Caco-2 (cell line): ENCODE measurements at regions not wholly inside any gene's neighbourhood (a gene's known extent, or its start where the extent isn't known, plus 50 kb on each side); places are given as distances from the start of the nearest gene placed in this dataset.

Experiments
- BruUV-seq: library from RNA; stranded (reverse); fragments of 400-500 nt; replicated peaks from 2 replicates; lab custom pipeline; 2021; lab: Mats Ljungman, UMichigan
- CTCF ChIA-PET: fragments of 300-600 bp; sonication (Branson Sonifier 250); formaldehyde crosslinking; loops from one replicate; lab custom pipeline; 2022; ENCODE audit warnings: antibody characterized with exemption; lab: Charles Lee
- POLR2A ChIA-PET: fragments of 300-600 bp; sonication (Branson Sonifier 250); formaldehyde crosslinking; loops from one replicate; lab custom pipeline; 2022; ENCODE audit warnings: antibody characterized with exemption; lab: Charles Lee
- DNase-seq, 2 experiments: peaks; one replicate each; pipeline versions ENCODE4 v3.0.0 to v3.0.0-alpha.2; 2020 to 2022
- H3K27me3 ChIP-seq: replicated peaks from 2 replicates; pipeline ENCODE4 v1.6.0; 2011; ENCODE audit warnings: low read length; ENCODE audit not compliant: control insufficient read depth, insufficient read depth
- H3K36me3 ChIP-seq: 2 replicates; pipeline ENCODE4 v1.5.1; 2011; ENCODE audit warnings: low read length; ENCODE audit not compliant: control insufficient read depth, insufficient read depth
- H3K4me1 ChIP-seq: fragments of 250-450 bp; sonication (Bioruptor Pico); 2 replicates; pipeline ENCODE4 v1.5.1; 2020; ENCODE audit warnings: mild to moderate bottlenecking
- H3K4me3 ChIP-seq: 2 replicates; pipeline ENCODE4 v1.5.1; 2011; ENCODE audit warnings: low read depth, mild to moderate bottlenecking, control low read depth, low read length
- H3K9me3 ChIP-seq: fragments of 250-450 bp; sonication (Bioruptor Pico); 2 replicates; pipeline ENCODE4 v1.5.1; 2020; ENCODE audit warnings: mild to moderate bottlenecking, moderate library complexity
- H3K27ac Mint-ChIP-seq: one replicate; pipeline ENCODE4 v1.8.0; 2022; ENCODE audit warnings: mixed read lengths; ENCODE audit not compliant: unreplicated experiment
- H3K27me3 Mint-ChIP-seq: one replicate; pipeline ENCODE4 v1.8.0; 2022; ENCODE audit warnings: mixed read lengths; ENCODE audit not compliant: insufficient read depth, unreplicated experiment
- H3K36me3 Mint-ChIP-seq: one replicate; pipeline ENCODE4 v1.8.0; 2022; ENCODE audit warnings: mild to moderate bottlenecking, mixed read lengths; ENCODE audit not compliant: insufficient read depth, unreplicated experiment
- H3K4me1 Mint-ChIP-seq: one replicate; pipeline ENCODE4 v1.8.0; 2022; ENCODE audit warnings: low read depth, mixed read lengths; ENCODE audit not compliant: unreplicated experiment
- H3K4me3 Mint-ChIP-seq: one replicate; pipeline ENCODE4 v1.8.0; 2022; ENCODE audit warnings: mild to moderate bottlenecking, moderate library complexity, mixed read lengths; ENCODE audit not compliant: unreplicated experiment
- H3K9me3 Mint-ChIP-seq: one replicate; pipeline ENCODE4 v1.8.0; 2022; ENCODE audit warnings: mixed read lengths; ENCODE audit not compliant: unreplicated experiment
- intact Hi-C: fragments of 100-400 bp; cut with micrococcal nuclease; formaldehyde crosslinking; loops from one replicate; pipeline ENCODE4 v1.10.0; 2022; ENCODE audit not compliant: unreplicated experiment
- TF ChIP-seq, protein P1 (sequence below), 2 experiments: fragments of 200-600 bp in 1 of 2; IDR thresholded peaks; 1 replicate in 1 of 2; 2 replicates in 1 of 2; pipeline versions ENCODE4 v1.5.1 to v1.8.0; 2011 to 2022; ENCODE audit warnings: antibody characterized with exemption in 1 of 2, control low read depth in 1 of 2, inconsistent platforms in 1 of 2, low read depth in 1 of 2, low read length in 1 of 2, mild to moderate bottlenecking in 1 of 2, moderate library complexity in 1 of 2; ENCODE audit not compliant: insufficient read depth in 1 of 2, severe bottlenecking in 1 of 2, unreplicated experiment in 1 of 2

DNA sequence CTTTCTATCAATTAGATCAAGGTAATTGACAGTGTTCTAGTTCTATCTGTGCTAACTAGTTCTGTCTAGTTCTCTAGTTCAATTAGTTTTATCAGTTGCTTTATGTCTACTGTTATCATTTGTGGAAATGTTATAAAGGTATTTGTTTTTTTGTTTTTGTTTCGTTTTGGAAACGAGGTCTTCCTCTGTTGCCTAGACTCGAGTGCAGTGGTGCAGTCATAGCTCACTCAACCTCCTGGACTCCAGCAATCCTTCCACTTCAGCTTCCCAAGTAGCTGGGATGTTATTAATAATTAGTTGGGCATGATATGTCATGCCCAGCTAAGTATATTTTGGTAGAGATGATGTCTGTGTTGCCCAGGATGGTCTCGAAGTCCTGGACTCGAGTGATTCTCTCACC lies 1682.8 kb upstream of the LRRTM1 start:
- no peaks in the 10 kb centered on the region for H3K27me3 ChIP-seq
- POLR2A ChIA-PET, result no interaction called here
- no peaks in the 10 kb centered on the region for H3K9me3 ChIP-seq
- Mint-ChIP-seq H3K36me3 (no peaks in the 10 kb centered on the region), H3K4me3 (no peak overlapping the region), H3K4me1 (no peaks in the 10 kb centered on the region), H3K27ac (no peak overlapping the region), H3K27me3 (no peaks in the 10 kb centered on the region), H3K9me3 (no peaks in the 10 kb centered on the region)
- H3K36me3 ChIP-seq, result no peaks in the 10 kb centered on the region
- no peak overlapping the region for H3K4me3 ChIP-seq
- CTCF ChIA-PET, result no interaction called here
- TF ChIP-seq, protein P1, sequence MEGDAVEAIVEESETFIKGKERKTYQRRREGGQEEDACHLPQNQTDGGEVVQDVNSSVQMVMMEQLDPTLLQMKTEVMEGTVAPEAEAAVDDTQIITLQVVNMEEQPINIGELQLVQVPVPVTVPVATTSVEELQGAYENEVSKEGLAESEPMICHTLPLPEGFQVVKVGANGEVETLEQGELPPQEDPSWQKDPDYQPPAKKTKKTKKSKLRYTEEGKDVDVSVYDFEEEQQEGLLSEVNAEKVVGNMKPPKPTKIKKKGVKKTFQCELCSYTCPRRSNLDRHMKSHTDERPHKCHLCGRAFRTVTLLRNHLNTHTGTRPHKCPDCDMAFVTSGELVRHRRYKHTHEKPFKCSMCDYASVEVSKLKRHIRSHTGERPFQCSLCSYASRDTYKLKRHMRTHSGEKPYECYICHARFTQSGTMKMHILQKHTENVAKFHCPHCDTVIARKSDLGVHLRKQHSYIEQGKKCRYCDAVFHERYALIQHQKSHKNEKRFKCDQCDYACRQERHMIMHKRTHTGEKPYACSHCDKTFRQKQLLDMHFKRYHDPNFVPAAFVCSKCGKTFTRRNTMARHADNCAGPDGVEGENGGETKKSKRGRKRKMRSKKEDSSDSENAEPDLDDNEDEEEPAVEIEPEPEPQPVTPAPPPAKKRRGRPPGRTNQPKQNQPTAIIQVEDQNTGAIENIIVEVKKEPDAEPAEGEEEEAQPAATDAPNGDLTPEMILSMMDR (IDR thresholded peaks at IDR 0.05; ENCODE audit: insufficient read depth in 1 of 2, low read depth in 1 of 2, low read length in 1 of 2, severe bottlenecking in 1 of 2, unreplicated experiment in 1 of 2), result no peak
- intact Hi-C loops, result no loop called here
- BruUV-seq, result no TSS peak
- H3K4me1 ChIP-seq, result no peaks in the 10 kb centered on the region
- no peak for DNase-seq

DNA sequence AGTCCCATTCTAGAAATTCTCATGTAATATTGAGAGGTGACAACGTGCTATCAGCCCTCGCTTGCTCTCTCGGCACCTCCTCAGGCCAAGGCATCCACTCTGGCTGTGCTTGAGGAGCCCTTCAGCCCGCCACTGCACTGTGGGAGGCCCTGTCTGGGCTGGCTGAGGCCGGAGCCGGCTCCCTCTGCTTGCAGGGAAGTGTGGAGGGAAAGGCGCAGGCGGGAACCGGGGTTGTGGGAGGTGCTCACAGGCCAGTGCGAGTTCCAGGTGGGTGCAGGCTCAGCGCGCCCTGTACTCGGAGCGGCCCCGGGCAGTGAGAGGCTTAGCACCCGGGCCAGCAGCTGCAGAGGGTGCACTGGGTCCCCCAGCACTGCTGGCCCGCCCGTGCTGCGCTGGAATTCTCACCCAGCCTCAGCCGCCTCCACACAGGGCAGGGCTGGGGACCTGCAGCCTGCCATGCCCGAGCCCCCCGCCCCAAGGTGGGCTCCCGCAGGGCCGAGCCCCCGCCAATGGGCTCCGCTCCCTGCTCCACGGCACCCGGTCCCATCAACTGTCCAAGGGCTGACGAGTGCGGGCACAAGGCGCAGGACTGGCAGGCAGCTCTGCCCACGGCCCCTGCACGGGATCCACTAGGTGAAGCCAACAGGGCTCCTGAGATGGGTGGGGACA lies 1680.6 kb upstream of the LRRTM1 start:
- CTCF ChIA-PET, result no interaction called here
- Histone ChIP-seq H3K4me1 (no peaks in the 10 kb centered on the region), H3K4me3 (no peak overlapping the region), H3K36me3 (no peaks in the 10 kb centered on the region), H3K9me3 (no peaks in the 10 kb centered on the region), H3K27me3 (no peaks in the 10 kb centered on the region)
- Mint-ChIP-seq H3K4me3 (no peak overlapping the region), H3K27me3 (peaks cover 2% of the 10 kb centered on the region), H3K4me1 (no peaks in the 10 kb centered on the region), H3K9me3 (no peaks in the 10 kb centered on the region), H3K27ac (no peak overlapping the region), H3K36me3 (no peaks in the 10 kb centered on the region)
- TF ChIP-seq, protein P1 (IDR thresholded peaks at IDR 0.05; ENCODE audit: insufficient read depth in 1 of 2, low read depth in 1 of 2, low read length in 1 of 2, severe bottlenecking in 1 of 2, unreplicated experiment in 1 of 2), result no peak
- BruUV-seq, result no TSS peak
- no peak for DNase-seq
- POLR2A ChIA-PET, result no interaction called here
- intact Hi-C loops, result no loop called here

DNA sequence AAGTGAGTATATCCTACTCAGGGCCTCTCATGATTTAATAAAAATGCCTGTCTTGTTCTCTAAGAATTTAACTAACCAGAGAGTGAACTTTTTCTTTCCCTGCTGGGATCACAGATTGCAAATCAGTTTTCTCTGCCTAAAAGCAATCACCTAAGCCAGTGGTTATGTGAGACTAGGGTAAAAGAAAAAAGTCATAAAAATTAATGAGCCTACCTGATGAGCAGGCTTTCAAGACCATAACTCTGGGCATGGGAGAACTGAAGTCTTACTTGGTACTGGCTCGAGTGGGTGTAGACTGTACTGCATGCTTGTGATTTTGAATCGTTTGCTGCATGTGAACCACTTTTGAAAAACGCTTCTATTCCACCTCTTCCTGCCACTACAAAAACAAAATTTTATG lies 1677.0 kb upstream of the LRRTM1 start:
- Mint-ChIP-seq H3K4me3 (no peak overlapping the region), H3K4me1 (no peaks in the 10 kb centered on the region), H3K27me3 (peaks cover 2% of the 10 kb centered on the region), H3K27ac (no peak overlapping the region), H3K9me3 (no peaks in the 10 kb centered on the region), H3K36me3 (no peaks in the 10 kb centered on the region)
- no peaks in the 10 kb centered on the region for H3K9me3 ChIP-seq
- H3K4me1 ChIP-seq, result no peaks in the 10 kb centered on the region
- no peaks in the 10 kb centered on the region for H3K36me3 ChIP-seq
- intact Hi-C loops, result no loop called here
- TF ChIP-seq, protein P1 (IDR thresholded peaks at IDR 0.05; ENCODE audit: insufficient read depth in 1 of 2, low read depth in 1 of 2, low read length in 1 of 2, severe bottlenecking in 1 of 2, unreplicated experiment in 1 of 2), result no peak
- H3K27me3 ChIP-seq, result no peaks in the 10 kb centered on the region
- POLR2A ChIA-PET, result no interaction called here
- no peak for DNase-seq
- CTCF ChIA-PET, result no interaction called here
- no TSS peak for BruUV-seq
- H3K4me3 ChIP-seq, result no peak overlapping the region
